Mesenchymal stem cell (in vitro differentiated cells and primary cell): ENCODE measurements at regions not wholly inside any gene's neighbourhood (a gene's known extent, or its start where the extent isn't known, plus 50 kb on each side); places are given as distances from the start of the nearest gene placed in this dataset.

ENCODE experiments used
- DNase-seq: peaks from one replicate; pipeline ENCODE4 v3.0.0-alpha.2; 2013
- H2AFZ ChIP-seq: one replicate; pipeline ENCODE4 v1.6.1; 2013; ENCODE audit warnings: low read depth, mild to moderate bottlenecking, control low read depth, inconsistent platforms, low read length, moderate library complexity
- H2AK5ac ChIP-seq: 2 replicates; pipeline ENCODE4 v1.6.1; 2013; ENCODE audit warnings: low read length, moderate library complexity, mild to moderate bottlenecking, inconsistent platforms; ENCODE audit not compliant: severe bottlenecking
- H2BK120ac ChIP-seq: one replicate; pipeline ENCODE4 v1.6.1; 2013; ENCODE audit warnings: low read depth, mild to moderate bottlenecking, inconsistent platforms, low read length, moderate library complexity
- H2BK12ac ChIP-seq, 2 experiments: one replicate each; pipeline ENCODE4 v1.6.1; 2013; ENCODE audit warnings: inconsistent platforms in 2 of 2, low read length in 2 of 2, mild to moderate bottlenecking in 2 of 2, moderate library complexity in 2 of 2, control low read depth in 1 of 2
- H2BK15ac ChIP-seq: one replicate; pipeline ENCODE4 v1.6.1; 2013; ENCODE audit warnings: mild to moderate bottlenecking, low read depth, inconsistent platforms; ENCODE audit not compliant: poor library complexity, severe bottlenecking
- H2BK5ac ChIP-seq: 2 replicates; pipeline ENCODE4 v1.6.1; 2013; ENCODE audit warnings: low read depth, mild to moderate bottlenecking, low read length, control low read depth, inconsistent platforms; ENCODE audit not compliant: poor library complexity, severe bottlenecking
- H3K14ac ChIP-seq, 2 experiments: one replicate each; pipeline ENCODE4 v1.6.1; 2013; ENCODE audit warnings: inconsistent platforms in 2 of 2, low read length in 2 of 2, control low read depth in 1 of 2, mild to moderate bottlenecking in 1 of 2, moderate library complexity in 1 of 2
- H3K18ac ChIP-seq, 2 experiments: one replicate each; pipeline ENCODE4 v1.6.1; 2013; ENCODE audit warnings: inconsistent platforms in 2 of 2, low read length in 2 of 2, control low read depth in 1 of 2, low read depth in 1 of 2, mild to moderate bottlenecking in 1 of 2
- H3K23ac ChIP-seq, 2 experiments: one replicate each; pipeline ENCODE4 v1.6.1; 2013; ENCODE audit warnings: inconsistent platforms in 2 of 2, low read length in 2 of 2, mild to moderate bottlenecking in 2 of 2, moderate library complexity in 2 of 2, control low read depth in 1 of 2
- H3K27ac ChIP-seq: 2 replicates; pipeline ENCODE4 v1.5.1; 2013; ENCODE audit warnings: mild to moderate bottlenecking, moderate library complexity, low read length, control low read depth, inconsistent platforms; ENCODE audit not compliant: poor library complexity, severe bottlenecking
- H3K27me3 ChIP-seq, 2 experiments: 2 replicates each; pipeline versions ENCODE4 v1.6.1 to v1.7.0; 2013; ENCODE audit warnings: low read length in 2 of 2, mild to moderate bottlenecking in 2 of 2, moderate library complexity in 2 of 2, control low read depth in 1 of 2, inconsistent platforms in 1 of 2; ENCODE audit not compliant: control insufficient read depth in 1 of 2, insufficient read depth in 1 of 2
- H3K36me3 ChIP-seq, 2 experiments: 2 replicates each; pipeline versions ENCODE4 v1.6.1 to v1.7.0; 2013; ENCODE audit warnings: low read length in 2 of 2, control low read depth in 1 of 2, inconsistent platforms in 1 of 2, low read depth in 1 of 2, mild to moderate bottlenecking in 1 of 2; ENCODE audit not compliant: insufficient read depth in 2 of 2, control insufficient read depth in 1 of 2
- H3K4ac ChIP-seq, 2 experiments: one replicate each; pipeline ENCODE4 v1.6.1; 2013; ENCODE audit warnings: inconsistent platforms in 2 of 2, low read length in 2 of 2, mild to moderate bottlenecking in 2 of 2, moderate library complexity in 2 of 2, control low read depth in 1 of 2, low read depth in 1 of 2
- H3K4me1 ChIP-seq: 2 replicates; pipeline ENCODE4 v1.6.1; 2013; ENCODE audit warnings: low read depth, low read length, control low read depth; ENCODE audit not compliant: control insufficient read depth, insufficient read depth
- H3K4me2 ChIP-seq: 2 replicates; pipeline ENCODE4 v1.6.1; 2013; ENCODE audit warnings: low read length, mild to moderate bottlenecking, inconsistent platforms; ENCODE audit not compliant: poor library complexity, severe bottlenecking
- H3K4me3 ChIP-seq, 2 experiments: 2 replicates each; pipeline versions ENCODE4 v1.5.1 to v1.7.0; 2013; ENCODE audit warnings: low read length in 2 of 2, mild to moderate bottlenecking in 2 of 2, control low read depth in 1 of 2, low read depth in 1 of 2; ENCODE audit not compliant: insufficient read depth in 1 of 2
- H3K79me1 ChIP-seq: replicated peaks from 2 replicates; pipeline ENCODE4 v1.6.1; 2013; ENCODE audit warnings: mild to moderate bottlenecking, control low read depth, low read length, inconsistent platforms; ENCODE audit not compliant: poor library complexity, severe bottlenecking
- H3K9ac ChIP-seq: 2 replicates; pipeline ENCODE4 v1.7.0; 2013; ENCODE audit warnings: mild to moderate bottlenecking, low read length, moderate library complexity
- H3K9me3 ChIP-seq: 2 replicates; pipeline ENCODE4 v1.7.0; 2013; ENCODE audit warnings: mild to moderate bottlenecking, low read length; ENCODE audit not compliant: control insufficient read depth
- H4K8ac ChIP-seq: one replicate; pipeline ENCODE4 v1.6.1; 2013; ENCODE audit warnings: inconsistent platforms, mild to moderate bottlenecking, low read length, moderate library complexity
- H4K91ac ChIP-seq: one replicate; pipeline ENCODE4 v1.6.1; 2013; ENCODE audit warnings: mild to moderate bottlenecking, low read length, inconsistent platforms
- WGBS: methylation state at CpG from one replicate; pipeline ENCODE4 v1.1.7; 2013; ENCODE audit warnings: mixed read lengths; 5-methylcytosine and 5-hydroxymethylcytosine counted together

- Histone ChIP-seq H3K9ac (no peak overlapping the region), H3K36me3 (no peaks in the 10 kb centered on the region)
Observed at GRCh38 chr3:89713196-89713595, 605.8 kb downstream of the EPHA3 start.

DNA sequence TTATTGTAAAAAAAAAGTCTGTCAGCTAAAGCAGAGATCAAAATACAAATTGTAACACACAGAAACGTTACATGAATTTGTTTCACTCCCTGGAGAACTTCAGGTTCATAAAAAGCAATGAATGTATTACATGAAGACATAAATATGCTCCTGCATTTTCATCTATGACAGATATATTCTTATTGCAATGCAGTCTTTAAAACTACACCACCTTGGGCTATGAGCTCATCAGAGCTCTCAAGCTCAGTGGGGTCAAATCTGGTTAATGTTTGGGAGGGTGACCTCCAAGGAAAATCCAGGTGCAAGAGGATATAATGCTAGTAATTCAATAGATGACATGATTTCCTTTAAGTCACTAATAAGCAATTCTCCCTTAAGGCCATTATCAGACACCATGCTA, 606.8 kb downstream of the EPHA3 start:
- H2AK5ac ChIP-seq, result no peak overlapping the region
- H2AFZ ChIP-seq, result no peak overlapping the region
- no peak overlapping the region for H3K4me2 ChIP-seq
- no peak overlapping the region for H2BK120ac ChIP-seq
- H3K9ac ChIP-seq, result no peak overlapping the region
- no peak overlapping the region for H3K23ac ChIP-seq
- H3K27me3 ChIP-seq, result no peaks in the 10 kb centered on the region
- no peak overlapping the region for H3K4ac ChIP-seq
- no peaks in the 10 kb centered on the region for H3K4me1 ChIP-seq
- no peak overlapping the region for H3K4me3 ChIP-seq
- H4K8ac ChIP-seq, result no peak overlapping the region
- H4K91ac ChIP-seq, result no peak overlapping the region
- H2BK5ac ChIP-seq, result no peak overlapping the region
- DNase-seq, result no peak
- H3K9me3 ChIP-seq, result peaks cover 5% of the 10 kb centered on the region
- no peaks in the 10 kb centered on the region for H3K79me1 ChIP-seq
- no peak overlapping the region for H2BK12ac ChIP-seq
- H2BK15ac ChIP-seq, result no peak overlapping the region
- no peak overlapping the region for H3K27ac ChIP-seq
- H3K36me3 ChIP-seq, result no peaks in the 10 kb centered on the region
- no peak overlapping the region for H3K14ac ChIP-seq
- H3K18ac ChIP-seq, result no peak overlapping the region
- WGBS, result no CpG with 5 or more reads among the region's 1 CpG

More at GRCh38 chr3:89713196-89713595, 605.8 kb downstream of the EPHA3 start:
- no peak overlapping the region for H3K14ac ChIP-seq
- no peak overlapping the region for H2BK5ac ChIP-seq
- H2BK12ac ChIP-seq, result no peak overlapping the region
- H4K8ac ChIP-seq, result no peak overlapping the region
- no peak overlapping the region for H4K91ac ChIP-seq
- H3K4me1 ChIP-seq, result no peaks in the 10 kb centered on the region
- no peak overlapping the region for H3K4ac ChIP-seq
- no peak overlapping the region for H2BK120ac ChIP-seq
- DNase-seq, result no peak
- H3K79me1 ChIP-seq, result no peaks in the 10 kb centered on the region
- peaks cover 5% of the 10 kb centered on the region for H3K9me3 ChIP-seq
- WGBS, result 88% methylated on average over 3 of the region's 3 CpGs
- no peak overlapping the region for H3K4me3 ChIP-seq
- no peak overlapping the region for H2AK5ac ChIP-seq
- no peak overlapping the region for H3K18ac ChIP-seq
- H3K4me2 ChIP-seq, result no peak overlapping the region
- no peak overlapping the region for H3K23ac ChIP-seq
- no peak overlapping the region for H2AFZ ChIP-seq
- no peak overlapping the region for H2BK15ac ChIP-seq
- no peaks in the 10 kb centered on the region for H3K27me3 ChIP-seq
- no peak overlapping the region for H3K27ac ChIP-seq

- Histone ChIP-seq H3K79me1 (no peaks in the 10 kb centered on the region), H3K4ac (no peak overlapping the region), H3K23ac (no peak overlapping the region), H2BK5ac (no peak overlapping the region), H2BK15ac (no peak overlapping the region), H2AK5ac (no peak overlapping the region), H3K4me2 (no peak overlapping the region), H2BK12ac (no peak overlapping the region), H3K4me3 (no peak overlapping the region), H3K18ac (no peak overlapping the region), H4K91ac (no peak overlapping the region), H3K9me3 (no peaks in the 10 kb centered on the region), H2AFZ (no peak overlapping the region), H3K27me3 (no peaks in the 10 kb centered on the region), H3K9ac (no peak overlapping the region), H3K27ac (no peak overlapping the region), H2BK120ac (no peak overlapping the region), H3K4me1 (no peaks in the 10 kb centered on the region), H3K14ac (no peak overlapping the region), H4K8ac (no peak overlapping the region), H3K36me3 (no peaks in the 10 kb centered on the region)
- WGBS, result 80% methylated on average over 1 of the region's 1 CpG
- no peak for DNase-seq
Observed at GRCh38 chr3:89740080-89740880, 632.9 kb downstream of the EPHA3 start.

- Histone ChIP-seq H3K9ac (no peak overlapping the region), H2BK120ac (no peak overlapping the region), H3K14ac (no peak overlapping the region), H3K27ac (no peak overlapping the region), H3K4me3 (no peak overlapping the region), H4K91ac (no peak overlapping the region), H3K9me3 (no peaks in the 10 kb centered on the region), H3K18ac (no peak overlapping the region), H3K36me3 (no peaks in the 10 kb centered on the region), H2BK15ac (no peak overlapping the region), H3K4me2 (no peak overlapping the region), H2BK12ac (no peak overlapping the region), H4K8ac (no peak overlapping the region), H3K27me3 (no peaks in the 10 kb centered on the region), H2AFZ (no peak overlapping the region), H3K4me1 (no peaks in the 10 kb centered on the region), H3K4ac (no peak overlapping the region), H2BK5ac (no peak overlapping the region), H3K23ac (no peak overlapping the region), H3K79me1 (no peaks in the 10 kb centered on the region), H2AK5ac (no peak overlapping the region)
- DNase-seq, result peak; percentile 3
Observed at GRCh38 chr3:89740881-89741177, 633.4 kb downstream of the EPHA3 start.
